HG03097 (cell line): ENCODE measurements at regions not wholly inside any gene's neighbourhood (a gene's known extent, or its start where the extent isn't known, plus 50 kb on each side); places are given as distances from the start of the nearest gene placed in this dataset.
"Not testable (repeated sequence)": the region's sequence is repeated elsewhere in the genome, so short reads cannot be mapped to it uniquely, and the experiment has no call there.

Experiments used
- ATAC-seq: cut with Tn5 transposase; IDR thresholded peaks from one replicate; pipeline ENCODE4 v1.9.1; 2021; ENCODE audit not compliant: unreplicated experiment, low FRiP score

DNA sequence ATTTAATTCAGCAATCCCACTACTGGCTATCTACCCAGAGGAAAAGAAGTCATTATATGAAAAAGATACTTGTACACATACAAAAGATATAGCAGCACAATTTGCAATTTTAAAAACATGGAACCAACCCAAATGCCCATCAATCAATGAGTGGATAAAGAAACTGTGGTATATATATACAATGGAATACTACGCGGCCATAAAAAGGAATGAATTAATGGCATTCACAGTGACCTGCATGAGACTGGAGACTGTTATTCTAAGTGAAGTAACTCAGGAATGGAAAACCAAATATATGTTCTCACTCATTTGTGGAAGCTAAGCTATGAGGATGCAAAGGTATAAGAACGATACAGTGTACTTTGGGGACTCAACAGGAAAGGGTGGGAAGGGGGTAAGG is 102.8 kb upstream of the KCNMA1 start:
- not testable (repeated sequence) for ATAC-seq

- ATAC-seq: no peak
These were observed 101.0 kb upstream of the KCNMA1 start for GRCh38 chr10:77738496-77739158.

DNA sequence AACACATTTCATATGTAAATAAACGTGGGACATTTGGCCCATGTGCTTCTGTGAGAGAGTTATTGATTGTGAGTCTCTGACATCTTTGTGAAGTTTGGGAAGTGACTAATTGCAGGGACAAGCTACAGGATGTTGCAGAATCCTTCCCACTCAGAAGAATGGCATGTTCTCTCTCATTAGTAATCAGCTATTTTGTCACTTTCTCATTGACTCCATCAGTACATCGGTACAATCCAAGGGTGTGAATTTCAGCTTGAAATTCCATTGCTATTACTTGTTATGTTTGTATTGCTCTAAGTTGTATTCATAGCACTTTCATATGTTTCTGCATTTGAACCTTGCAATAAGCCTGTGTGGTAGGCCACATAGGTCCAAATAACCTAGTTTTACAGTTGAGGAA is 100.0 kb upstream of the KCNMA1 start:
- ATAC-seq: no peak

DNA sequence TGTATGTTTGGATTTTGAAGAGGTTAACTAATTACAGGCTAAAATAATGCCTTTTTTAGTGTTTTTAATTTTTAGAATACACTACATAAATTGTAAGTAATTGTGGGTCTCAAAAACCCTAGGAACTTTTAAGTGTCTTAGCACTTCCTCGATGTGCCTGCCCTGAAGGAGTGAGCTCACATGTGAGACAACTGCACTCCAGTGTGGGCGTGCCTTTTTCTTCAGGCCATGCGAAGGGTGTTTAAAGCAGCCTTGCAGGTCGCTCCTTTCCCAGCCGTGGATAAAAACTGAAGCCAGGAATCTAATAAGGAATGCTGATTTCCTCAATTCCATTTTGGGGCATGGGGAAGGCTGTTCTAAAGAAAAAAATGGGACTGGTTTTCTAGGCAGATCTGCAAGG is 97.5 kb upstream of the KCNMA1 start:
- ATAC-seq: not testable (repeated sequence)

GRCh38 chr10:77732213-77733003 is 94.8 kb upstream of the KCNMA1 start:
- ATAC-seq: no peak

- no peak for ATAC-seq
These were observed 89.9 kb upstream of the KCNMA1 start for GRCh38 chr10:77727481-77727880.

DNA sequence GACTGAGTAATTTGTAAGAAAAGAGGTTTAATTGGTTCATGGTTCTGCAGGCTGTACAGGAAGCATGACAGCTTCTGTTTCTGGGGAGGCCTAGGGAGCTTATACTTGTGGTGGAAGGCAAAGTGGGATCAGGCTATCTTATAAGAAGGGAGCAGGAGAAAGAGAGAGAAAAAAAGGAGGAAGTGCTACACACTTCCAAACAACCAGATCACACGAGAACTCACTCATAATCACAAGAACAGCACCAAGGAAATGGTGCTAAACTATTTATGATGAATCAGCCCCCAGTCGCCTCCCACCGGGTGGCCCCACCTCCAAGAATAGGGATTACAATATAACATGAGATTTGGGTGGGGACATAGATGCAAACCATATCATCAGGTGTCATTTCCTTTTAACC is 89.1 kb upstream of the KCNMA1 start:
- no peak for ATAC-seq

GRCh38 chr10:77726301-77726700 is 88.7 kb upstream of the KCNMA1 start:
- ATAC-seq: no peak

DNA sequence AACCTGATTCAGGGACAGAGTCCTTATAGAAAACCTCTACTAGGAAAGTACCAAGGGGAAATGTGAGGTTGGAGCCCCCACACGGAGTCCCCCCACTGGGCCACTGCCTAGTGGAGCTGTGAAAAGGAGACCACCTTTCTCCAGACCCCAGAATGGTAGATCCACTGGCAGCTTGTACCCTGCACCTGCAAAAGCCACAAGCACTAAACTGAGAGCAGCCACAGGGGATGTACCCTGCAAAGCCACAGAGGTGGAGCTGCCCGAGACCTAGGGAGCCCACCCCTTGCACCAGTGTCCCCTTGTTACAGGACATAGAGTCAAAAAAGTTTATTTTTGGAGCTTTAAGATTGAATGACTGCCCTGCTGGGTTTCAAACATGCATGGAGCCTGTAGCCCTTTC is 87.2 kb upstream of the KCNMA1 start:
- no peak for ATAC-seq

- no peak for ATAC-seq
These were observed 85.8 kb upstream of the KCNMA1 start for GRCh38 chr10:77723376-77723775.

GRCh38 chr10:77722956-77723355 is 85.3 kb upstream of the KCNMA1 start:
- ATAC-seq: not testable (repeated sequence)

DNA sequence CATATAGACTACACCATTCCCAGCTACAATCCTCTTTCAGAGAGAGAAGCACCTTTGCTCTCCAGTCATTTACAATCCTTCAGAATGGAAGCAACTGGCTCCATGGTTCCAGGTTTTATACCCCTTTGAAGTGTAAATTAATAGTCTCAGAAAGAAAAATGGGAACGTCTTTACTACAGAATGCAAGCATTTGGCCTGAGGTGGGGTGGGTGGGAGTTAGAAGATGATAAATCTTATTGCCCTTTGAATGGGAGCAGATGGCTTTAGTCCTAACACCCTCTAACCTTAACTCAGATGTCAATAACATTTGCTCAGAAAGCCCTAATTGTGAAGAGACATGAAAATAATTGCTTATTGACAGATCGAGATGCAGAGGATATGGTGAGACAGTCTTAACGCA is 84.2 kb upstream of the KCNMA1 start:
- no peak for ATAC-seq

- no peak for ATAC-seq
These were observed 81.3 kb upstream of the KCNMA1 start for GRCh38 chr10:77718957-77719356.

DNA sequence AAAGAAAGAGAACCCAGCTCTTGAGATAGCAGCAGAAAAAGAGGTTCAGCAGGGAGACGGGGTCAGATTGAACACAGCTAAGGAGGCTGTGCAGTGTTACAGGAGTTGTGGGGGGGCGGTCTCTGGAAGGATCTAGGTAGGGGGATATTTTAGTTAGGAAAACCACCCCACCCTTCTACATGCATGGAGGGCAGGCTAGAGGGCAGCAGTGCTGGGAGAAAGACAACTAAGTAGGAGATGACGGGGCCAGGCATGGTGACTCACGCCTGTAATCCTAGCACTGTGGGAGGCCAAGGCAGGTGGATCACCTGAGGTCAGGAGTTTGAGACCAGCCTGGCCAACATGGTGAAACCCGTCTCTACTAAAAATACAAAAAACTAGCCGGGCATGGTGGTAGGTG is 80.7 kb upstream of the KCNMA1 start:
- ATAC-seq: not testable (repeated sequence)

DNA sequence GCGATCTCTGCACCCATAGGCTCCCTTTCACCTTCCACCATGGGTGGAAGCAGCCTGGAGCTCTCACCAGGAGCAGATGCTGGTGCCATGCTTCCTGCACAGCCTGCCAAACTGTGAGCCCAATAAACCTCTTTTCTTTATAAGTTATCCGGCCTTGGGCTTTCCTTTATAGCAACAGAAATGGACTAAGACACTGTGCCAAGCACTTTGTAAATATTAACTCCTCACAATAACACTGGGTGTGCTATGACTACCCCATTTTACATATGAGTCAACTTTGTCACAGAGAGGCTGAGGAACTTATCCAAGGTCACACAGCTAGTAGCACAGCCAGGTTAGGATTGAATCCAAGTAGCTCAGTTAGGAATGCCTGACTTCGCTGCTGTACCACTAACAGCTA is 79.7 kb upstream of the KCNMA1 start:
- no peak for ATAC-seq

GRCh38 chr10:77716458-77717317 is 79.1 kb upstream of the KCNMA1 start:
- no peak for ATAC-seq

GRCh38 chr10:77715536-77715935 is 77.9 kb upstream of the KCNMA1 start:
- ATAC-seq: no peak

- no peak for ATAC-seq
These were observed 77.5 kb upstream of the KCNMA1 start for GRCh38 chr10:77715088-77715487.

GRCh38 chr10:77713521-77714280 is 76.1 kb upstream of the KCNMA1 start:
- ATAC-seq: no peak

DNA sequence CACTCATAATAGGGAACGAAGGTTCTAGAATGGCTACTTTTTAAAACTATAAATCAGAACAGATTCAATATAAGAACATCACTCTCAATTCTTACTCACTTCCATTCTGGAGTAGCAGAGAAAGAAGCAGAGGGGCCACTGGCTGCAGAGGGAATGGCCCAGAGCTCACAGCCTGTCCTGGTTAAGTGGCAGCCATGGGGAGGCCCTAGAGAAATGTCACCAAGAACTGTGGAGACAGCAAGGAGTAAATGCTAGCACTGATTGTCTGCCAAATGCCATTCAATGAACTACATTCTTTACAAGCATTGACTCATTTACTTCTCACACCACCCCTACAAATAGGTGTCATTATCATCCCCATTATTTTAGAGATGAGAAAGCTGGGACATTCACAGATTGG is 74.6 kb upstream of the KCNMA1 start:
- ATAC-seq: no peak

- ATAC-seq: no peak
These were observed 74.1 kb upstream of the KCNMA1 start for GRCh38 chr10:77711683-77712049.
